CD4-positive, CD25-positive, alpha-beta regulatory T cell (primary cell): ENCODE measurements at regions not wholly inside any gene's neighbourhood (a gene's known extent, or its start where the extent isn't known, plus 50 kb on each side); places are given as distances from the start of the nearest gene placed in this dataset.

Experiments
- ATAC-seq, 2 donors: fragments of 150-1000 bp; cut with Tn5 transposase; one replicate each; pipeline ENCODE4 v1.10.0; 2021; ENCODE audit warnings: low read depth in 2 of 2, moderate number of reproducible peaks in 2 of 2, moderate library complexity in 1 of 2
- DNase-seq, 3 donors: peaks; one replicate each; pipeline versions ENCODE4 v3.0.0 to v3.0.0-alpha.2; 2012 to 2022; ENCODE audit warnings: mixed read lengths in 1 of 3
- H3K27ac ChIP-seq: one replicate; pipeline ENCODE4 v1.7.0; 2013; ENCODE audit warnings: mild to moderate bottlenecking, low read length; ENCODE audit not compliant: insufficient read depth, poor library complexity, severe bottlenecking
- H3K27me3 ChIP-seq: one replicate; pipeline ENCODE4 v1.7.0; 2013; ENCODE audit warnings: low read length; ENCODE audit not compliant: control insufficient read depth, insufficient read depth
- H3K36me3 ChIP-seq: one replicate; pipeline ENCODE4 v1.7.0; 2013; ENCODE audit warnings: mild to moderate bottlenecking, low read length, moderate library complexity; ENCODE audit not compliant: control insufficient read depth, insufficient read depth
- H3K4me1 ChIP-seq: 2 replicates; pipeline ENCODE4 v1.7.0; 2013; ENCODE audit warnings: mild to moderate bottlenecking, low read length; ENCODE audit not compliant: insufficient read depth, control insufficient read depth, poor library complexity, severe bottlenecking
- H3K4me3 ChIP-seq: one replicate; pipeline ENCODE4 v1.7.0; 2013; ENCODE audit warnings: low read depth, mild to moderate bottlenecking, low read length, moderate library complexity
- H3K9me3 ChIP-seq, 2 experiments: 1 replicate in 1 of 2; 2 replicates in 1 of 2; pipeline ENCODE4 v1.7.0; 2013; ENCODE audit warnings: low read length in 2 of 2, mild to moderate bottlenecking in 1 of 2, moderate library complexity in 1 of 2; ENCODE audit not compliant: control insufficient read depth in 2 of 2
- H3K27ac Mint-ChIP-seq, 3 donors: one replicate each; pipeline ENCODE4 v1.8.0; 2020 to 2022; ENCODE audit warnings: mild to moderate bottlenecking in 3 of 3, mixed read lengths in 3 of 3, moderate library complexity in 2 of 3
- H3K27me3 Mint-ChIP-seq: one replicate; pipeline ENCODE4 v1.8.0; 2022; ENCODE audit warnings: mild to moderate bottlenecking, mixed read lengths
- H3K36me3 Mint-ChIP-seq: one replicate; pipeline ENCODE4 v1.8.0; 2020; ENCODE audit warnings: mixed read lengths
- H3K4me1 Mint-ChIP-seq, 4 donors: one replicate each; pipeline ENCODE4 v1.8.0; 2020 to 2022; ENCODE audit warnings: mixed read lengths in 4 of 4, mild to moderate bottlenecking in 1 of 4
- H3K4me3 Mint-ChIP-seq, 4 donors: one replicate each; pipeline ENCODE4 v1.8.0; 2020 to 2022; ENCODE audit warnings: mild to moderate bottlenecking in 4 of 4, mixed read lengths in 4 of 4, moderate library complexity in 3 of 4
- H3K9me3 Mint-ChIP-seq, 7 donors: one replicate each; pipeline ENCODE4 v1.8.0; 2020 to 2022; ENCODE audit warnings: mixed read lengths in 7 of 7, mild to moderate bottlenecking in 3 of 7, moderate library complexity in 2 of 7

DNA sequence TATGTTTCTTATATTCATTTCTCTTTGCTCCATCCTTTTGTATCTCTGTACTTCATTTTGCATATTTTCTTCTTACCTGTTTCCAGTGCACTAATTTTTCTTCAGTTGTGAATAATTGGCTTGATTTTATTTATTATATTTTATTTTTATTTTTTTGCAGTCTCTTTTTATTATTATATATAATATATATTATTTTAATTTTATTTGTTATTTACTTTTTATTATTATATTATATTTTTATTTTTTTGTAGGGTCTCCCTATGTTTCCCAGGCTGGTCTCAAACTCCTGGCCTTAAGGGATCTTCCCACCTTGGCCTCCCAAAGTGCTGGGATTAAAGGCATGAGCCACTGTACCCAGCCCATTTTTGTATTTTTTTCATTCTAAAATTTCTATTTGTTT is 213.1 kb upstream of the TSC22D2 start:
- Mint-ChIP-seq H3K36me3 (no peaks in the 10 kb centered on the region), H3K27me3 (peaks cover 32% of the 10 kb centered on the region), H3K4me1 (no peaks in the 10 kb centered on the region), H3K27ac (no peak overlapping the region), H3K9me3 (peaks cover 0 to 5% (median under 1%) of the 10 kb centered on the region in 7 donors), H3K4me3 (no peak overlapping the region)
- H3K9me3 ChIP-seq = no peaks in the 10 kb centered on the region
- no peaks in the 10 kb centered on the region for H3K36me3 ChIP-seq
- no peak for DNase-seq
- no peak overlapping the region for H3K27ac ChIP-seq
- no peak overlapping the region for H3K4me3 ChIP-seq
- no peak for ATAC-seq
- no peaks in the 10 kb centered on the region for H3K27me3 ChIP-seq
- H3K4me1 ChIP-seq = no peaks in the 10 kb centered on the region

DNA sequence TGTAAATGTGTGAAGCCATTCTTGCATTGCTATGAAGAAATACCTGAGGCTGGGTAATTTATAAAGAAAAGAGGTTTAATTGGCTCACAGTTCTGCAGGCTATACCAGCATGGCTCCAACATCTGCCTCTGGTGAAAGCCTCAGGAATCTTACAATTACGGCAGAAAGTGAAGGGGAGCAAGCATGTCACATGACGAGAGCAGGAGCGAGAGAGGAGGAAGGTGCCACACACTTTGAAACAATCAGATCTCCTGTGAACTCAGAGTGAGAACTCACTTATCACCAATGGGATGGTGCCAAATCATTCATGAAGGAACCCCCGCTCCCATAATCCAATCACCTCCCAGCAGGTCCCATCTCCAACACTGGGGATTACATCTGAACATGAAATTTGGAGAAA is 213.6 kb upstream of the TSC22D2 start:
- no peaks in the 10 kb centered on the region for H3K4me1 Mint-ChIP-seq
- no peaks in the 10 kb centered on the region for H3K36me3 Mint-ChIP-seq
- Histone ChIP-seq H3K36me3 (no peaks in the 10 kb centered on the region), H3K27me3 (no peaks in the 10 kb centered on the region), H3K4me1 (no peaks in the 10 kb centered on the region), H3K27ac (no peak overlapping the region), H3K9me3 (no peaks in the 10 kb centered on the region), H3K4me3 (no peak overlapping the region)
- H3K9me3 Mint-ChIP-seq = peaks cover 0 to 6% (median 3%) of the 10 kb centered on the region in 7 donors
- no peak overlapping the region for H3K27ac Mint-ChIP-seq
- peaks cover 36% of the 10 kb centered on the region for H3K27me3 Mint-ChIP-seq
- no peak overlapping the region for H3K4me3 Mint-ChIP-seq
- ATAC-seq = no peak
- DNase-seq = no peak

DNA sequence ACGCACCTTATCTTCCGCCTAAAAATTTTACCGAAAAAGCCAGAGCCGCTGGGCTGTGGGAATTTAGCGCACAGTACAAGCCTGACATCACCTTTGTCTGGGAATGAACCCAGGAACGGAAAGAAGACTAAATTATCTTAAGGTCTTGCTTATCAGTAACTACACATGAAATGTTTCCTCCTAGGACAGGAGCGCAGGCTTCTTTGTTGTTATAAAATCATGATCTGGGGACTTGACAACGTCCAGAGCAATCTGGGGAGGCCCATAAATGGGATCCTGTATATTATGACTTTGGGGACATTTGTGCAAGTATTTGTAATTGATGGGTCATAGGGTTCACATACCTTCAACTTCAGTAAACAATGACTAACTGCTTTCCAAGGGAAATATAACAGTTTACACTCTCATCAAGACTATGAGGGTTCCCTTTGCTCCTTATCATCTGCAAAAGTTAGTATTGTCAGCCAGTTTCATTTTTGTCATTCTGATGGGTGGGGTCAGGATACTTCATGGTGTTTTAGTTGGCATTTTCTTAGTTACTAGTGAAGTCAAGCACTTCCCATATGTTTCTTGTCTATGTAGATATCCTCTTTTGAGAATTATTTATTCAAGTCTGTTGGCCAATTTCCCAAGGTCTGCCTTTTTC is 213.9 kb upstream of the PFN2 start:
- Histone ChIP-seq H3K27me3 (peaks cover 9% of the 10 kb centered on the region), H3K4me1 (no peaks in the 10 kb centered on the region), H3K9me3 (no peaks in the 10 kb centered on the region), H3K36me3 (no peaks in the 10 kb centered on the region), H3K27ac (no peak overlapping the region), H3K4me3 (no peak overlapping the region)
- Mint-ChIP-seq H3K27ac (no peak overlapping the region), H3K36me3 (no peaks in the 10 kb centered on the region), H3K4me3 (no peak overlapping the region), H3K9me3 (peaks cover 0 to 5% (median 0%) of the 10 kb centered on the region in 7 donors), H3K4me1 (peaks cover 0 to 4% (median 0%) of the 10 kb centered on the region in 4 donors), H3K27me3 (peaks cover 23% of the 10 kb centered on the region)
- DNase-seq = no peak
- no peak for ATAC-seq

DNA sequence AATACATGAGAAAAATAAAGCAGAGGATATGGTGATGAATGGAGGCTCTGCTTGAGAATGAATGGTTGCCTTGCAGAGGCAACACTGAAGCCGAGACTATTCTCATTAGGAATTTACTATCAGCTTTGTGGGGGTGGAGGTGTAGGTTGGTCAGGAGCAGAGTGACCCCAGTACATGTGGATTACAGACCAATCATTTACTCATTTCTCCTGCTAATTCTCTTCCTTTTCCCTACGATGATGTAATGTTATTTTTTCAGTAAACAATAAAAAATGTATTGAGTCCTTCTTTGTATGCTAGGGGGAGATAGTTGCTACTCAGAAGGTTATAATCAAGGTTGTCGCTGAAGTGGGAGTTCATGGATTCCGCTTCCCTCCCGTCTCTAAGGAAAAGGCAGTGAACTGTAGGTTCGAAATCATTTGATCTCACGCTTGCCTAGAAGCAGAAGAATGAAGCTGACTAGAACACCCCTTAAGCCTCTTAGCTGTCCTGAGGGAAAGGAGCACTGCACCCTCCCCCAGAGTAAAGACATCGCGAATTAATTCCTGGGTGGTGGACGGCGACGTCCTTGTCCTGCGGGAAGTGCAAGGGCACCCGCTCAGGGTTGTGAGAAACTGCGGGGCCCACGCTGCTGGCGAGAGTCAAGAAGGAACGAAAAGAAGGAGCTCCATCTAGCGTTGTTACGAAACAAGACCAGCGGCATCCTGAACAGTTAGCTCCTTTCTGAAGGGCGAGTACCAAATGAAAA is 213.2 kb upstream of the PFN2 start:
- DNase-seq (peak in 2 of 3 donors; percentile 39 to 55), ATAC-seq (peak; percentile 62 to 73)
- Histone ChIP-seq H3K4me3 (no peak overlapping the region), H3K27me3 (peaks cover 9% of the 10 kb centered on the region), H3K9me3 (no peaks in the 10 kb centered on the region), H3K36me3 (no peaks in the 10 kb centered on the region), H3K4me1 (no peaks in the 10 kb centered on the region), H3K27ac (no peak overlapping the region)
- no peaks in the 10 kb centered on the region for H3K36me3 Mint-ChIP-seq
- H3K4me1 Mint-ChIP-seq = peaks cover 0 to 4% (median 0%) of the 10 kb centered on the region in 4 donors
- H3K4me3 Mint-ChIP-seq = no peak overlapping the region
- peaks cover 0 to 2% (median 0%) of the 10 kb centered on the region in 7 donors for H3K9me3 Mint-ChIP-seq
- H3K27me3 Mint-ChIP-seq = peaks cover 16% of the 10 kb centered on the region
- no peak overlapping the region for H3K27ac Mint-ChIP-seq

DNA sequence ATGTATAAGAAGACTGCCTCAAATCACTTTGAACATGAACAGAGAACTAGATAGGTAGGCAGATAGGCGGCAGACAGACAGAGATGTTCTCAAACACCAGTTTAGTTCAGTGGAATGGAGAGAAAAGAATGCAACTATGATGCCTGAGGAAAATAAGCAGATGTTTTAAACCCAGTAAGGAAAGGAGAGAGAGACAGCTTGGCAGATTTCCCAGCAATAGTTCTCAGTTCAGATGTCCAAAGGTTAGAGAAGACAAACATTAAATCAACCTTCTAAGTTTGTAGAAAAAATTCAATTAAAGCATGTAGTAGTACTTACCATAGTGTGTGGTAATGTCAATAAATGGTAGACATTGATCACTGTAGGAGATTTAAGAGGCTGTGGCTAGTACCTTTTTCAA is 209.6 kb upstream of the PFN2 start:
- Mint-ChIP-seq H3K4me3 (no peak overlapping the region), H3K9me3 (peaks cover 0 to 4% (median 0%) of the 10 kb centered on the region in 7 donors), H3K27me3 (peaks cover 21% of the 10 kb centered on the region), H3K4me1 (no peaks in the 10 kb centered on the region), H3K36me3 (no peaks in the 10 kb centered on the region), H3K27ac (no peak overlapping the region)
- no peak for DNase-seq
- Histone ChIP-seq H3K27ac (no peak overlapping the region), H3K27me3 (peaks cover 9% of the 10 kb centered on the region), H3K9me3 (no peaks in the 10 kb centered on the region), H3K4me3 (no peak overlapping the region), H3K4me1 (no peaks in the 10 kb centered on the region), H3K36me3 (no peaks in the 10 kb centered on the region)
- ATAC-seq = no peak

DNA sequence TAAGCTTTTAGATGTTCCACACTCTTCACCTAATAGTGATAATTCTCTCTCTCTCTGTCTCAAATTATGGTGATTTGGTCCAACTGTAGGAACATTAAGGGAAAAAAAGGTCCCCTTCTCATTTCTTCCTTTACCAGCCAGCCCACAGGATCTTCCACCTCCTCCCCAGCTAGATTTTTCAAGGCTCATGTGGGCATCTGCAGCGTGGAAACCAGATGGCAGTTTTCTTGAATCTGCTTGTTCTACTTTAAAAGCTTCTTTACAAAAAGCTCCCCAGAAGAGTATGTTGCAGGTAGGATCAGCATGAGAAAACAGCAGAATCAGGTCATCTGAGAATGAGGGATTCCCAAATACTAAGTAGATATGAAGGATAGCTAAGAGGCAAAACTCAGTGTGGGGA is 208.6 kb upstream of the PFN2 start:
- Mint-ChIP-seq H3K27me3 (peaks cover 21% of the 10 kb centered on the region), H3K27ac (no peak overlapping the region), H3K36me3 (no peaks in the 10 kb centered on the region), H3K9me3 (peaks cover 0 to 4% (median 0%) of the 10 kb centered on the region in 7 donors), H3K4me3 (no peak overlapping the region), H3K4me1 (no peaks in the 10 kb centered on the region)
- Histone ChIP-seq H3K36me3 (no peaks in the 10 kb centered on the region), H3K27me3 (peaks cover 9% of the 10 kb centered on the region), H3K27ac (no peak overlapping the region), H3K4me3 (no peak overlapping the region), H3K9me3 (no peaks in the 10 kb centered on the region), H3K4me1 (no peaks in the 10 kb centered on the region)
- DNase-seq (no peak), ATAC-seq (no peak)

DNA sequence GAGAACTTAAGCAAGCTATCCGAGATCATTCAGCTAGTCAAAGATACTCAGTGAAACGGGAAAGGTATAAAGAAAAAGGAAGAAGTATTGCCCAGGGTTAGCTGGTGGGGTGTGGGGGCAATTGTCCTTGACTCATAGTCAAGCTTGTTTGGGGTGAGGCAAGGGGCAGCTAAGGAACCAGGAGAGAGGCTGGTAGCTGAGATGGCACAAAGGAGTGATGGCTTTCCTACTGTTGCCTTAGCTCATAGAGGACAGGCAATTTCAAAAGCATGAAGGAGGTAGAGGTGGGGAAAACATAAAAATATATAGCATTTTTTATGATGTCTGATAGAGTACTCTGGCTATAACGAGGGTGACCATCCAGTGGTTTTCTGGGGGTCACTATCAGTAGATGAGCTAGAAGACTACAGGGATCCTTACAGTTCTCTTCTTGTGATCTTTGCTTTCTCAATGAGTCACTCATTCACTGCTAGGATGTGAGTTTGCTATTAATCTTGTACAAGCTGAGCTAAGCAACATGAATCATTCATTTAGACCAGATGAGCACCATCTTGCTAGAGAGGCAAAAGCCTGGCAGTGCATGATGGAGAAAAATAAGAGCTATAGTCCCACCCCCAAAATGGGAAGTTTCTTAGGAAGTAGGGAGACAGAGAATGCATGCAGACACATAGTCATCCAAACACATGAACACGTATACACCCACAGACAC is 207.1 kb upstream of the PFN2 start:
- H3K36me3 Mint-ChIP-seq = no peaks in the 10 kb centered on the region
- H3K4me1 Mint-ChIP-seq = no peaks in the 10 kb centered on the region
- ATAC-seq = no peak
- Histone ChIP-seq H3K27me3 (peaks cover 3% of the 10 kb centered on the region), H3K27ac (no peak overlapping the region), H3K9me3 (no peaks in the 10 kb centered on the region), H3K4me1 (no peaks in the 10 kb centered on the region), H3K36me3 (no peaks in the 10 kb centered on the region), H3K4me3 (no peak overlapping the region)
- DNase-seq = no peak
- H3K4me3 Mint-ChIP-seq = no peak overlapping the region
- peaks cover 21% of the 10 kb centered on the region for H3K27me3 Mint-ChIP-seq
- peaks cover 0 to 4% (median 0%) of the 10 kb centered on the region in 7 donors for H3K9me3 Mint-ChIP-seq
- H3K27ac Mint-ChIP-seq = no peak overlapping the region
